ENCODE measurements at regions not wholly inside any gene's neighbourhood (a gene's known extent, or its start where the extent isn't known, plus 50 kb on each side); places are given as distances from the start of the nearest gene placed in this dataset.
"Not testable (repeated sequence)": the region's sequence is repeated elsewhere in the genome, so short reads cannot be mapped to it uniquely, and the experiment has no call there.

DNA sequence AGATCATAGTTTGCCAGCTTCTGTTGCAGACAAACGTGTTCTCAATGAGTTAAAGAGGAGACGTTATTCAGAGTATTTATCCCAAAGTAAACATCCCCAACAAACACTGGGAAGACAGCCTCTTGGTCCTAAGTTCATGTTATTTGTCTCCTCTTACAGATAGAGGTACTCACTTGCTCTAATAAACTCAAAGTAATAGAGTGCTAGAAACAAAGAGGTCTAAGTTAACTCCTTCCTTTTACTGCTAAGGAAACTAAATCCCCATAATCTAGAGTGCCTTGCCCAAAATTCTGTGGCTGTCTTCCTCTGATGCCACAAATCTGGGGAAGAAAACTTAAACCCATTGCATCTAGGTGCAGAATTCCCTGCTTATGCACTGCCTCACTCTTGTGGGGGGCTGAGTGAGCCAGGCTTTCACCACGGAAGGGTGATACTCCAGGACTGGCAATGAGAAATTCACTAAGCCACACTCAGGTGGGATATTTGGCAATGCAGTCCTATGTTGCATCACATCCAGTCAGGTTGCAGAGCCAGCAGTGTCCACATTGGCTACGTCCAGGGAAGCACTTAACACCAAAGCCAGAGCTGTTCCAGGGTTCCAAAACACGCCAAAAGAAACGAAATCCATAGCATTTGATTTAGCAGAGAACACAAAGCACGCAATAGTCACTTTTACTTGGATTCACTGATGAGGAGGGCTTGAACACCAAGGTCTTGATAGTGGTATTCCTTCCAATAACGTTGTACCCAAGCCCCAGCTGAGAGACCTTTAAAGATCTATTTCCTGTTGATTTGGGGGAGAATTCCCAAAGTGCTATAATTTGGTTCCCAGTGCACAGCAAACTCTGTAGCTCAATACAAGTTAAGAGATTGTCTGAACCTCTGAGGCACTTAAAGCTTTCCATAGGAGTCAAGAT is 81.0 kb upstream of the FOXQ1 start:
- no peak for DNase-seq (ENCODE audit: low read depth in 1 of 2, low spot score in 1 of 2)

DNA sequence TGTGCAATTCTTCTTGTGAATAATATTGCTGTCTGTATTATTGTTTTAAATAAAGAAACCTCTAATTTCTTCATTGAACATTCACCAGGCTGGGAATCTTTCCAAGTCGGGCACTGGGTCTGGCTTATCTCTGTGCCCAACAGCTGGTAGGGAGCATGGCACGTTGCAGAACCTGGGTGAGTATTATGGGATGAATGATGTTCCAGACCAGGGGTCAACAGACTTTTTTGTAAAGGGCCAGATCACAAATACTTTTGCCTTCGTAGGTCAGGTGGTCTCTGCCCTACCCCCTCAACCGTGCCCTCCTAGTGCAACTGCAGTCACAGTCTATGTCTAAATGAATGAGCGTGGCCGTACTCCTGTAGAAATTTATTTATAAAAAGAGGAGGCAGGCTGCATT is 81.6 kb upstream of the FOXQ1 start:
- no peak for DNase-seq (ENCODE audit: low read depth in 1 of 2, low spot score in 1 of 2)

DNA sequence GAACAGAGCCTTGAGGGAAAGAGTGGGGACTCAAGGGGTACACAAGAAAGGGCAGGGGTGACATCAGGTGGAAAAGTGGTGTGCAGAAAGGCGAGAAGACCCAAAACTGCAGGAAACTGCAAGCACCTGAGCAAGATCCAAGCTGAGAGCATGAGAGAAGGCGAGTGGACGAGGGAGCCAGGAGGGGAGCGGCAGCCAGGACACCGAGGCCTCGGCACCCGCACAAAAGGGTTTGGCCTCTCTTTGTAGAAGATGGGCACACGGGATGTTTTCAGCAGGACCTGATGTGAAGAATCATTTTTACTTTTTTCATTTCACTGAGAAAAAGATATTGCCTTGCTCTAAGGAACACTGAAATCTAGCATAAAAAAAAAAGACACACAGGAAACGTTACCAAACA is 82.1 kb upstream of the FOXQ1 start:
- no peak for DNase-seq (ENCODE audit: low read depth in 1 of 2, low spot score in 1 of 2)

DNA sequence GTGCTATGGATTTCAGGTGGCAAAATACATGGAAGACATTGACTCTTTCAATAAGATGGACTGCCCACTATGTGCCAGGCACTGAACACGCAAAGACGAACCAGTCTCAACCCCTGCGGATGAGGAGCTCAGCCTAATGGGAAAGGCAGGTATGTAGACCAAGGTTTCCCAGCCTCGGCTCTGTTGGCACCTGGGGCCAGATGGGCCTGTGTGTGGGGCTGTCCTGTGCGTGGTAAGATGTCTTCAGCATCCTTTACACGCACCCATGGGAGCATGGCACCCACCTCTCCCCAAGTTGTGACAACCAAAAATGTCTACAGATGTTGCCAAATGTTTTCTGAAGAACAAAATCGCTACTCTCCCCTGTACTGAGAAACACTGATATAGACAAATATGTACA is 82.6 kb upstream of the FOXQ1 start:
- DNase-seq (ENCODE audit: low read depth in 1 of 2, low spot score in 1 of 2): no peak

DNA sequence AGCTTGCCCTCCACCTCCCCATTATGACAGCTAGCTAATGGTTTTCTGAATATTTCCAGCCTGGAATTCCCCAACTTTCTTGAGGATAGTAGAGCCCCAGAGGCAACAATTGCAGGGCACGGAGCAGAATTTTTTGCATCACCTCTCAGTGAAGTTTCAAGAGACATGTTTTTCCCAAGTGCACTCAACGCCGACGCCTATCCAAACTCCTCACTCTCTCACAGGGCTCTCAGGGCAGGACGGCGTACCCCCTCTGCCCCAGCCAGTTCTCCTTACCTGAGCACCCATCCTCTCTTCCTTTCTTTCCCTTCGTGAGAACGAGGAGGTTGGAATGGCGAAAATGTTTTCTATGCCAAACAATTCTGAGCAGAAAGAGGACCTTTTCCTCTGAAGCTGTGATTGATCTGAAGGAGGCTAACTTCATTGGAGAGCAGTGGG is 83.1 kb upstream of the FOXQ1 start:
- no peak for DNase-seq (ENCODE audit: low read depth in 1 of 2, low spot score in 1 of 2)

DNA sequence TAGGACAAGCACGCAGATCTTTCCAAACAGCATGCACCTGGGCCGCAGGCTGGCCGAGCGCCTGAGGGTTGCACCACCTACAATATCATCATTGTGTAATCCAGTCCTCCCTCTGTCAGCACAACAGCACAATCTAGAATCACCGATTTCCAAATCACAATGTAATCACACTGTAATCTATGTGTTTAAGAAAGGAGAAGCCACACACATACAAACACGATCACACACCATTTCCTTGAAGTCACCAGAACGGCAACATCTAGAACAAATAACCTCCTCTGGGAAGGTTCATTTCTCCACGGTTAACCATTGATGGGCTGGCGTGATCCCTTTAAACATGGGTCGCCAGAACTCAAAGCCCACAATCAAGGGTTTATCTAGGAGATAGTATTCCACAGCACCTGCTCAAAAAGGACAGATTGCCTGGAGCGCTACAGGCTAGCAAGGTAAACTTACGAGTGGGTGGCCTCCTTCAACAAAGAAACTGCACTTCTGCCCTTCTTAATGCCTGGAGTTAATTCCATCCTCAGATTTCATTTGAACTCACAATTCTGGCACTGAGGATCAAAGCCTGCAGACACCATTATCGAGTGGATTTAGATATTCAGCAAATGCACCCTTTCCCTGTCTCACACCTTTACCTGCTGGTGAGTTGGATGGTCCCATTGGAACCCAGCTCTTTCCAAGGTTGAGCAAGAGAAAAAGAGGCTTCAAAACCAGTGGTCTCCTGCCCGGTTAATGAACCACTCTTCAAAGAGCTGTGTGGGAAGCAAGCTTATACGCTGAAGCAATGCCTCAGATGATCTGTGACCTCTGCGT is 83.8 kb upstream of the FOXQ1 start:
- no peak for DNase-seq (ENCODE audit: low read depth in 1 of 2, low spot score in 1 of 2)

DNA sequence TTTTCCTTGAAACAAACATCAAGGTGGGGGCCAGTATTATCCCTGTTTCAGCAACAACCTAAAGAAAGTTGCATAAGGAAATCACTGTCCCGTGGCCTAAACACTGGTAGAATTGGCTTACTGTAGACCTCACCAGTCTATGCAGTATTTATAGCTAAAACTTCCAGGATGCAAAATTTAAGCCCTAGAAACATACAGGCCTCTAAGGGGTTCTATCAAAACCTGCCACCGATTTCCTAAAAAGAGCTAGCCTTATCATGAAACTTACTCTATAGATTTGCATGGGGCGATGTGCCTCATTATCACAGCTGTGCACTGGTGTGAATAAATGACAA is 84.3 kb upstream of the FOXQ1 start:
- no peak for DNase-seq (ENCODE audit: low read depth in 1 of 2, low spot score in 1 of 2)

DNA sequence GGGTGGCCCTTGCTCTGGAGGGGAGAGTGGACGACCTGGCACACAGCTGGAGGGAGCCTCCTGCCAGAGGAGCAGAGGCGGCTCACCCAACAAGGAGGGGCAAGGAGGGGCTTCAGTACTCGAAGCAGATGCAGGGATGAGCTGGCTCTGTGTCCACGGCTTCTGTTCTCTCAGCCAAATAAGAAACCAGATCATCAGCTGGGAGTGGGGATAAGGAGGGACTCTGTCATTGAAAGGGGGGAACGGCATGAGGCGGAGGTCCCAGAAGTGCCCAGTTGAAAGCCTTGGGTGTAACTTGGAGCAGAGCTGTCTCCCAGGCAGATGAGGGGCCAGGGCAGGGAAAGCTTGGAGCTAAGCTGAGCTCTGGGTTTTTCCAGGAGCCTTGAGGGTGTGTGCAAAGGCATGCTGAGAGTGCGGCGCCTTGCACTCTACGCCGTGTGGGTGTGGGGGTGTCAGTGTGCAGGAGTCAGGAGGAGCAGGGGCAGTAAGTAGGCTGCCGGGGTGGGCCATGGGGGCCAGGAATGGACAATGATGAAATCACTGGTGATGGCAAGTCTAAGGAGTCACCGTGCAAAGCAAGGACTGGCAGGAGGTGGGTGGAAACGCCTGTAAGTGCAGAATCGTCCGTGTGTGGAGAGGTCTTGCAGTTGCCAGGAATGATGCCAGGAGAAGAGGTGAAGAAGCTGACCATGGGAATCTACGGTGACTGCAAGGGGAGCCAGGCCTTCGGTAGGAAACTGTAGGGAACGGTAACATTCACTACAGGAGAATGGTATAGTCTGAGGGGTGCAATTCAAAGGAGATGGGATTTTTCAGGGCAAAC is 85.4 kb upstream of the FOXQ1 start:
- no peak for DNase-seq (ENCODE audit: low read depth in 1 of 2, low spot score in 1 of 2)

DNA sequence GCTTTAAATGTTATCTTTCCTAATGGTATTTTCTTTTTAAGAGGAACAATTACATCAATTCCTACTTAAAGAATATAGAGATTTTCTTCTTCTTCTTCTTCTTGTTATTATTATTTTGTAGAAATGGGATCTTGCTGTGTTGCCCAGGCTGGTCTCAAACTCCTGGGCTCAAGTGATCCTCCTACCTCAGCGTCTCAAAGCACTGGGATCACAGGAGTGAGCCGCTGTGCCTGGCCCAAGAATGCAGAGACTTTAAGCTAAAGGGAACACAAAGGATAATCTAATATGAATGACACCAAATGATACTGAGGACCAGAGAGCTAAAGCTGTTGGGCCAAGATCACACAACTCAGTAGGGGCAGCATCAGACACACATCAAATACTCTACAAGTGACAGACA is 87.4 kb upstream of the FOXQ1 start:
- no peak for DNase-seq (ENCODE audit: low read depth in 1 of 2, low spot score in 1 of 2)

DNA sequence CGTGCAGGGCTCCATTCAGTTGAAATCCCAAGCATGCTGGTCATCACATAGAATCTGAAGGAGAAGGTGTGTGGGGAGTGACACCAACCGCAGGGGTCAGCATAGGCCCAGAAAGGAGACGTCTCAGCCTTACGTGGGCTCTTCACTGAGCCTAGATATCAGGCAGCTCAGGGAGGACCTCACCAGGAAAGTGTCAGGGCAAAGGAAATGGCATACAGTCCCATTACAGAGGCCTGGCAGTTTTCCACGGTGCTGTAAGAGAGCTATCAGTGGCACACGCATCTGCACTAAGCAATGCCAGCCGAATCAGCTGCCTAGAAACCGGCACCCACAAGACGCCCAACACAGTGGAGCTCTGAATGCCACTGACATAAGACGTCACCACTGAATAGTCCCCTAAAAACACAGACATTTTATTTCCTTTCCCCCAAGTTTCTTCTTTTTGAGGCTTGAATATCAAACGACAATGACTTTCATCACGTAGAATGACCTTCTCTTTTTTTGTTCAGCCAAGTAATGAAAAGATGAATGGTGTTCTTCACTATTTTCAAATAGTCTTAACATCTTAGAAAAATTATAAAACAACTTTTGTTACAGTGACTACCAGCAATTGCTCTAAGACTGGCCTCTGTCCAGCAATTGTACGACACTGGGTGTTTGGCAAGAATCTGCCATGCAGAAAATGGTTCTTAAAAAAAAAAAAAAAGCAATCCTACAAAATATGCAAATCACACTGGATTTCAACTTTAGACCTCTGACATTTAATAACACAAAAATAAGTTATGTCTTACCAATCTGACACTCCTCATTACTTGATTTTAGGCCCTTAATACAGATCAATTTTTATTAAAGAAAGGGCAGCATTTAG is 88.9 kb upstream of the FOXQ1 start:
- no peak for DNase-seq (ENCODE audit: low read depth in 1 of 2, low spot score in 1 of 2)

DNA sequence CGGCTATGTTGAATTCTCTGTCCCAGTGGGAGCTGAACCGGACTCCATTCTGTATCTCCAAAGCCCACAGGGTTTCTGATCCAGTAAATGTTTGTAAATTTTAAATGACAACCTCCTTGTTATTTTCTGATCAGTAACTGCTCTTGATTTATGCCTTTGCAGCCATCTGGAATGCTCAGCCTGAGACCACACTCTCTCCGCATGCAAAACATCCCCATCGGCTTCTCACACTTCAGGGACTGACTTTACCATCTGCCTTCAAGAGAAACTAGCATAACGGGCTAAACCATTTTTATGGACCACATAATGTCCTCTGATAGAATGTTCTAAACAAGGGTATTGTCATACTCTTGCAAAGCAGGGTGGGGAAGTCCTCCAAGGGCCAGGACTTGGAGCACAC is 94.5 kb upstream of the FOXQ1 start:
- DNase-seq (ENCODE audit: low read depth in 1 of 2, low spot score in 1 of 2): no peak

DNA sequence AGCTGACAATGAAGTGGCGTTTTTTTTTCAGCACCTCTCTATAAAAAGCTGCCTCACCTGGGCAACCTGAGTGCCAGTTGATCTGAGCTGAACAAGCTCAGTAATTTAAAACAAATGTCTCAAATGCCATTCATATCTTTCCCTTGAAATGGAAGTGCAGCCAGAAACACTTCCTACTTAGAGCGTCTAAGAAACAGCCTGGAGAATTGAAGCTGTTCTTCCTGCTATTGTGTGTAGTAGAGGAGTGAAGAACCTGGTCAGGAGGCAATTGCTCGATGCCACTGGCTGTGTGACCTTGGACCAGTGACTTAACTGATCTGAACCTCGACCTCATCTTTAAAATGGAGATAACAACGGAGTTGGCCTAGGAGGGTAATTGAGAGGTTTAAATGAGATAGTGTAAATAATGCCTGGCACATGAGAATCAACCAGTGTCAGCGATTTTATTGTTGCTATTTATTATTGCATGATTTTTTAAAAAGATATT is 95.4 kb upstream of the FOXQ1 start:
- DNase-seq (ENCODE audit: low read depth in 1 of 2, low spot score in 1 of 2): no peak

DNA sequence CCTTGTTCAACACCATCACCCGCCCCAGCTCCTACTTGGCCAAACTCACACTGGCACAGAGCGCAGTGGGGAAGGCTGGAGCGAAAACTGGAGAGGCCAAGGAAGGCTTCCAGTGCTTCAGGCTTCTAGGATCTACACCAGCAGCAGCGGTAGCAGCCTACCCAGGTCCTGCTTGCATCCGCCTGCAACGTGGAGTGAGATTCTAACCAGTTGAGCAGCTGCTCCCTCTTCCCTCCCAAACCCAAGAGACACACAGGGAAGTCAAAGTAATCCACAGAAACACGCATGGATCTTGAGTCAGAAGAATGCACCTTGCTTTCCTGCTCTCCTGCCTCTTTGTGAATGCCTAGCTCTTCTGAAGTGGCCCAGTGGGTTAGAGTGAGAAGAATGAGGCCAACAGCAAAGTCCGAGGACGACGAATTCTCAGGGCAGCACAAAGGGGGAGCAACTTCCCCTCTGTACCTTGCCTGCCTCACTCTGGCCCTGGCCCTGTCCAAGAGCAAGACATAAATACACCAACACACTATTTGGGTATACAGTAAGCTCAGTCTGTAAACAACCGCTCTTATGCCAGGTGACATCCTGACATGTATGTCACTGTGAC is 95.9 kb upstream of the FOXQ1 start:
- no peak for DNase-seq (ENCODE audit: low read depth in 1 of 2, low spot score in 1 of 2)

DNA sequence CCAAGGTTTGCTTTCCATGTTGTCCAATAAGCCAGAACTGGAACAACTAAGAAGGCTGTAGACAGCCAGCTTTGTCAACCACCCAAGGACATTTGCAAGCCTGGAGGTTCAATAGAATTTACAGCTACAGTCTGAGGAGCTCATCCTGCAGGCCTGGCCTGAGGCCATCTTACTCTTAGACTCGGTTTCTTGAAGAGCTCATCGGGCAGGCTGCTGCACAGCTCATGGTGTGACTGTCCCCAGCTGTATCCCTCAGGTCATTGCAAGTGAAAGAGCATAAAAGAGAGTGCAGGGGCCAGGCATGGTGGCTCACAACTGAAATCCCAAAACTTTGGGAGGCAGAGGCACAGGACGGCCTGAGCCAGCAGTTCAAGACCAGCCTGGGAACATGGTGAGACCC is 96.9 kb upstream of the FOXQ1 start:
- DNase-seq (ENCODE audit: low read depth in 1 of 2, low spot score in 1 of 2): no peak

DNA sequence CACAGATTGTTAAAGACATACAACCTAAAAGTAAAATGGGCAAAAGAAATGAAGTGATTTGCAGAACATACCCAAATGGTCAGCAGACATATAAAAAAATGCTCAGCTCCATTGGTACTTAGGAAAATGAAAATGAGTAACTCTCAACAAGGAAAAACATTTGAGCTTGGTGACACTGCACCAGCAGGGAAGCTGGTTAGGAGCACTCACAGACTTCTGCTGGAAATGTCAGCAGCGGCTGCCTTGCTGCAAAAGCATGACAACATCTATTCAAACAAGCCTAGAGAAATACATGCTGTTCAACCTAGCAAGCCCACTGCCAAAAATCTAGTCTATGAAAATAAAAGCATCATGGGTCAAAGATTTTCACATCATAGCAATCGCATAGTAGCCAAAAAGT is 99.0 kb upstream of the FOXQ1 start:
- no peak for DNase-seq (ENCODE audit: low read depth in 1 of 2, low spot score in 1 of 2)

DNA sequence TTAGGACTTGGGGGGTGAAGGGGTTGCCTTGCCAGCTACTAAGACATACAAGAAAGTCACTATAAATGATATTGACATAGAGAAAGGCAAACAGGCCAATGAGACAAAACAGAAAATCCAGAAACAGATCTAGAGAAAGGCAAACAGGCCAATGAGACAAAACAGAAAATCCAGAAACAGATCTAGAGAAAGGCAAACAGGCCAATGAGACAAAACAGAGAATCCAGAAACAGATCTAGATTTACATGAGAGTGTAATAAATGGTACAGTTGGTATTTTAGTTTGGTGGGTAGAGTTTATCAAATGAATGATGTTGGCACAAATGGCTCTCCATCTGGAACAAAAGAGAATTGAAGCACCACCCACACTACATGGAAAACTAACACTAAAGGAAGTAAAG is 99.8 kb upstream of the FOXQ1 start:
- DNase-seq (ENCODE audit: low read depth in 1 of 2, low spot score in 1 of 2): not testable (repeated sequence)

DNA sequence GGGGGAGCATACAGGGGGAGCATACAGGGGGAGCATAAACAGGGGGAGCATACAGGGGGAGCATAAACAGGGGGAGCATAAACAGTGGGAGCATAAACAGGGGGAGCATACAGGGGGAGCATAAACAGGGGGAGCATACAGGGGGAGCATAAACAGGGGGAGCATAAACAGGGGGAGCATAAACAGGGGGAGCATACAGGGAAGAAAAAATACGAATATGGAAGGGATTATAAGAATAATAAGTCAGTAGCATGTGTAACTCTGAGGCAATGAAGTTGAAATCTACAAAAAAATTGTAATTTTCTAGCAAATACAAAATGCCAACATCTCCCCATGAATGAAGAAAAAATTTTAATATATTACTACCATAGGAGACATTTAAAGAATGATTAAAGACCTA is 101.3 kb upstream of the FOXQ1 start:
- DNase-seq (ENCODE audit: low read depth in 1 of 2, low spot score in 1 of 2): not testable (repeated sequence)

DNA sequence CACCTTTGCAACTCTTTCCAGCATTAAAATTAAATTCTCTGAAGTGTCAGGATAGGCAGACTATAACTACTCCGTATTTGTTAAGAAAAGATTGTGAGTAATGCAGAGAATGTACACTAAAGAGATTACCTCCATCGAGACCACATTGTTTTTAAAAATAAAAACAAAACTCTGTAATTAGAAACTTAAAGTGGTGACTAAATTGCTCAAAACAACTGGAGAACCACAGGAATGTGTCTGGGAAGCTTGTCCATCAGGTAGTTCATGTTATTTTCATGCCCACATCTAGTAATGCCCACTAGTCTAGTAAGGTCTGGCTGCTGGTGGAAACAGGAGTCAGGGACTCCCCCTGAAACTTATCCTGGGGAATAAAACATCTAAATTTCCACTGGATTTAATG is 103.0 kb upstream of the FOXQ1 start:
- no peak for DNase-seq (ENCODE audit: low read depth in 1 of 2, low spot score in 1 of 2)

DNA sequence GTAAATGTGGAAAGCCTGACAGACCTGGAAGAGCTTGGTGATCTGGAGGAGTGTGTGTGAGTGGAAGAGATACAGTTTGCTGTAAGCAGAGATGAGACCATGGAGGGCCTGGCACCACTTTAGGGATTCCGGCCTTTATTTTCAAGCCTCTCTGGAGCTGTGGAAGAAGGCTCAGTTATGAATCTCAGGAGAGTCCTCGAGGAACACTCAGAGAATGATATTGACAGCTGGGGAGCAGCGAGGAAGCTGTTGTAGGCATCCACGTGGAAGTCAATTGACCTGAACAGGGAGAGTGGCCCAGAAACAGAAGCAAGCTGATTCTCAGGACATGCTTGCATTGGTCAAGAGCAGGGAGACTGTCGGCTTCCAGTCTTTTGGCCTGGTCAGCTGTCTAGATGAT is 108.4 kb upstream of the FOXQ1 start:
- DNase-seq (ENCODE audit: low read depth in 1 of 2, low spot score in 1 of 2): no peak

DNA sequence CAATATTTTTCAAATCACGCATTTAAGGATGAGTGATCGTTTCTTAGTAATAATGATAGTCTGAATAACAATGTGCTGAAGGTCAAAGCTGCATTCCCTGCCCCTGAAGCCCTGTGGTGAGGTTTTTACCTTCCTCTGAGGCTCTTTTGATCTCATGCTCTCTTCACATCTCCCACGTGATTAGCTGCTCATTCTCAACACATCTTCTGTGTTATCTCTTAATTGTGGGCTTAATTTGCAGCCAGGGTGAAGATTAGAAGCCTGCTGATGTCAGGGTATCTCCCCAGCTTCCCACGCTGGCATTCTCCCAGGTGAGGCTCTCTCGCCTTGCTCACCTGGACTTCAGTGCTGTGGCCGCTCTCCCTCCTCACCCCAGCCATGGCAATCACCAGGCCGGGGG is 109.7 kb upstream of the FOXQ1 start:
- no peak for DNase-seq (ENCODE audit: low read depth in 1 of 2, low spot score in 1 of 2)
